GM18520 (cell line): ENCODE measurements at regions not wholly inside any gene's neighbourhood (a gene's known extent, or its start where the extent isn't known, plus 50 kb on each side); places are given as distances from the start of the nearest gene placed in this dataset.

Experiments
- ATAC-seq: cut with Tn5 transposase; IDR thresholded peaks from one replicate; pipeline ENCODE4 v1.9.1; 2021; ENCODE audit not compliant: unreplicated experiment

GRCh38 chr7:18445483-18445882 is 50.1 kb upstream of the HDAC9 start:
- ATAC-seq: no peak
